ENCODE measurements at regions not wholly inside any gene's neighbourhood (a gene's known extent, or its start where the extent isn't known, plus 50 kb on each side); places are given as distances from the start of the nearest gene placed in this dataset.

DNA sequence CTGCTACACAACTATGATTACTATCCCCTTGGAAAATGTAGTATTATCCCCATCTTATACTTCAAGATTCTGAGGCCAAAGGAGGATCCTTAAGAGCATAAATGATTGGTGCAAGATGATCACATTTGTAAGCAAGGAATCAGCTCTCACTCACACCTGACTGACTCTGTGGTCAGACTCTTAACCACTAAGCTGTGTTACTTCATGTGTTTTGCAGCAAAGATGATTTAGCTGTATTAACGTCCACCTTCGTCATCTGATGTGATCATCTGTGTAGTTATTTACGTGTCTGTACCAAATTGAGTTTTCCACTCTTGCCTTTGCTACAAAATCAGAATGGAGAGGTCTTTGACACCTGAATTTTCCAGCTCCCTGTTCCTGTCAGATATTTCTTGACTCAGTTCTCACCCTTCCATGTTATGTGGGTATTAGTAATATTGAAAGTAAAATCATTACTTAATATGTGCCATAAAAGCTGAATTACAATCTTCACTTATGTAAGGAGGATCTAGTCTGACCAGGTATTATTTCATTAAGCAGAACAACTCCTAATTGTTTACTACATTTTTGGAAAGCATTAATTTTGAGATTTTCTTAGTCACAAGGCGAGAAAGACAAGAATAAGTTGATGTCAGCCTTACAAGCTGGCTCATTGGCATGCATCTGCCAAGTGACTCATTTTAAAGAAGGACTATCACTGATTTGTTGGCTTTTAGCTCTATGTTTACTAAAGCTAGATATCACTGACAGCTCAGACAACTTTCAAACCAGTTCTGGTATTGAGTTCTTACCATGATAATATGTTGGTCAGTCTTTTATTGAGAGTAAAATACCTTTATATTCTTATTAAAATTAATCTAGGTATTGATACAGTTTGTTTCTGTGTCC is 1279.8 kb upstream of the PCDH9 start:
- Histone ChIP-seq H3K9me3 (ENCODE audit: control insufficient read depth, low read depth, low read length) (peaks cover 8% of the 10 kb centered on the region), H3K27me3 (ENCODE audit: control insufficient read depth, extremely low read depth, insufficient read depth, low read length) (no peaks in the 10 kb centered on the region), H3K27ac (ENCODE audit: control insufficient read depth, insufficient read depth, low read length) (no peak overlapping the region), H3K9me1 (ENCODE audit: control insufficient read depth, extremely low read depth, insufficient read depth, low read length) (no peaks in the 10 kb centered on the region), H2AFZ (ENCODE audit: control insufficient read depth, low read length) (no peak overlapping the region), H3K79me2 (ENCODE audit: control insufficient read depth, insufficient read depth, low read length) (no peaks in the 10 kb centered on the region), H3K36me3 (ENCODE audit: control insufficient read depth in 2 of 2, extremely low read depth in 1 of 2, insufficient read depth in 2 of 2, low read length in 2 of 2) (no peaks in the 10 kb centered on the region), H3K4me2 (ENCODE audit: control insufficient read depth, extremely low read depth, insufficient read depth, low read depth, low read length) (no peak overlapping the region), H3K4me1 (ENCODE audit: control insufficient read depth, extremely low read depth, insufficient read depth, low read length) (no peaks in the 10 kb centered on the region), H4K20me1 (ENCODE audit: control insufficient read depth, extremely low read depth, insufficient read depth, low read length) (no peaks in the 10 kb centered on the region), H3K9ac (ENCODE audit: control insufficient read depth, extremely low read depth, insufficient read depth, low read length) (no peak overlapping the region), H3K4me3 (ENCODE audit: control insufficient read depth in 2 of 3, extremely low read depth in 1 of 3, insufficient read depth in 2 of 3, low read depth in 1 of 3, low read length in 3 of 3) (no peak overlapping the region)
- no peak for TF ChIP-seq EZH2 (IDR thresholded peaks at IDR 0.05; ENCODE audit: low read length)
- TF ChIP-seq, protein P1, sequence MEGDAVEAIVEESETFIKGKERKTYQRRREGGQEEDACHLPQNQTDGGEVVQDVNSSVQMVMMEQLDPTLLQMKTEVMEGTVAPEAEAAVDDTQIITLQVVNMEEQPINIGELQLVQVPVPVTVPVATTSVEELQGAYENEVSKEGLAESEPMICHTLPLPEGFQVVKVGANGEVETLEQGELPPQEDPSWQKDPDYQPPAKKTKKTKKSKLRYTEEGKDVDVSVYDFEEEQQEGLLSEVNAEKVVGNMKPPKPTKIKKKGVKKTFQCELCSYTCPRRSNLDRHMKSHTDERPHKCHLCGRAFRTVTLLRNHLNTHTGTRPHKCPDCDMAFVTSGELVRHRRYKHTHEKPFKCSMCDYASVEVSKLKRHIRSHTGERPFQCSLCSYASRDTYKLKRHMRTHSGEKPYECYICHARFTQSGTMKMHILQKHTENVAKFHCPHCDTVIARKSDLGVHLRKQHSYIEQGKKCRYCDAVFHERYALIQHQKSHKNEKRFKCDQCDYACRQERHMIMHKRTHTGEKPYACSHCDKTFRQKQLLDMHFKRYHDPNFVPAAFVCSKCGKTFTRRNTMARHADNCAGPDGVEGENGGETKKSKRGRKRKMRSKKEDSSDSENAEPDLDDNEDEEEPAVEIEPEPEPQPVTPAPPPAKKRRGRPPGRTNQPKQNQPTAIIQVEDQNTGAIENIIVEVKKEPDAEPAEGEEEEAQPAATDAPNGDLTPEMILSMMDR (optimal IDR thresholded peaks at IDR 0.05 in 1 of 3, IDR thresholded peaks at IDR 0.05 in 1 of 3, conservative IDR thresholded peaks at IDR 0.05 in 1 of 3; ENCODE audit: extremely low read depth in 1 of 3, insufficient read depth in 2 of 3, low read length in 3 of 3): no peak
- FAIRE-seq (no peak), DNase-seq (ENCODE audit: low read depth, low spot score) (no peak)
- dilution Hi-C loops (cut with MboI; ENCODE audit: extremely low pct_ligation_motif_present, low sequenced_read_pairs): no loop called here

DNA sequence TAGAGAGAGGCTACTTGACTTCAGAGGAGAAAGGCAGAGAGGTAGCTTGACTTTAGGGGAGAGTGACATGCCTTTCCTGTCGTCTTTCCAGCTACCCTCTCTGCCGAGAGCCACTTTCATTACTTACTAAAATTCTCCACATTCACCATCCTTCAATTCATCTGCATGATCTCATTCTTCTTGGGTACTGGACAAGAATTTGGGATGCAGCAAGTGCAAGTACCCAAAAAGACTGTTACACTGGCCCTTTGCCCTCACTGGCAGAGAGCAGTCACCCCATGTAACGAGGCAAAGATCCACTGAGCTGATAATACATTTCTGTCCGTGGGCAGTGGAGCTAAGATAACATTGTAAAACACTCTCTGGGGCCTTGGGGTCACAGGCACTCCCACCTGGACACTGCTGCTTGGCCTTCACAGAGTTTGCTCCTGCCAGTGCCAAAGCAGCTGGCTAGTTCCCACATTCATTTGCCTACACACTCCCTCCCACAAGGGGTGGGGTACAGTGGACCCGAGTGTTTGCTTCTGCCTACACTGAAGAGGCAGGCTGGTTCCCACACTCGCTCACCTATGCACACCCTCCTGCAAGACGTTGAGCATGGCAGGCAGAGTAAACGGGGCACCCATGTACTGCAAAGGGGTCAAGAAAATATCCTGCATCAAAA is 1276.9 kb upstream of the PCDH9 start:
- Histone ChIP-seq H3K9me3 (ENCODE audit: control insufficient read depth, low read depth, low read length) (peaks cover 8% of the 10 kb centered on the region), H3K4me2 (ENCODE audit: control insufficient read depth, extremely low read depth, insufficient read depth, low read depth, low read length) (no peak overlapping the region), H3K4me3 (ENCODE audit: control insufficient read depth in 2 of 3, extremely low read depth in 1 of 3, insufficient read depth in 2 of 3, low read depth in 1 of 3, low read length in 3 of 3) (no peak overlapping the region), H2AFZ (ENCODE audit: control insufficient read depth, low read length) (no peak overlapping the region), H3K27me3 (ENCODE audit: control insufficient read depth, extremely low read depth, insufficient read depth, low read length) (no peaks in the 10 kb centered on the region), H3K36me3 (ENCODE audit: control insufficient read depth in 2 of 2, extremely low read depth in 1 of 2, insufficient read depth in 2 of 2, low read length in 2 of 2) (no peaks in the 10 kb centered on the region), H3K9me1 (ENCODE audit: control insufficient read depth, extremely low read depth, insufficient read depth, low read length) (no peaks in the 10 kb centered on the region), H3K27ac (ENCODE audit: control insufficient read depth, insufficient read depth, low read length) (no peak overlapping the region), H3K4me1 (ENCODE audit: control insufficient read depth, extremely low read depth, insufficient read depth, low read length) (no peaks in the 10 kb centered on the region), H3K9ac (ENCODE audit: control insufficient read depth, extremely low read depth, insufficient read depth, low read length) (no peak overlapping the region), H4K20me1 (ENCODE audit: control insufficient read depth, extremely low read depth, insufficient read depth, low read length) (no peaks in the 10 kb centered on the region), H3K79me2 (ENCODE audit: control insufficient read depth, insufficient read depth, low read length) (no peaks in the 10 kb centered on the region)
- no peak for TF ChIP-seq EZH2 (IDR thresholded peaks at IDR 0.05; ENCODE audit: low read length)
- TF ChIP-seq, protein P1 (optimal IDR thresholded peaks at IDR 0.05 in 1 of 3, IDR thresholded peaks at IDR 0.05 in 1 of 3, conservative IDR thresholded peaks at IDR 0.05 in 1 of 3; ENCODE audit: extremely low read depth in 1 of 3, insufficient read depth in 2 of 3, low read length in 3 of 3): no peak
- dilution Hi-C loops (cut with MboI; ENCODE audit: extremely low pct_ligation_motif_present, low sequenced_read_pairs): no loop called here
- DNase-seq (ENCODE audit: low read depth, low spot score) (no peak), FAIRE-seq (no peak)

Data from keratinocyte (primary cell).